ENCODE measurements at regions not wholly inside any gene's neighbourhood (a gene's known extent, or its start where the extent isn't known, plus 50 kb on each side); places are given as distances from the start of the nearest gene placed in this dataset.

GRCh38 chr5:2212481-2212880, 329.8 kb upstream of the IRX4 start:
- Histone ChIP-seq H3K9me3 (ENCODE audit: insufficient read depth, low read length, severe bottlenecking) (no peaks in the 10 kb centered on the region), H3K4me2 (ENCODE audit: insufficient read depth, low read length) (no peak overlapping the region), H3K4me1 (ENCODE audit: insufficient read depth, low read length) (no peaks in the 10 kb centered on the region), H3K4me3 (ENCODE audit: low read depth in 1 of 2, low read length in 2 of 2) (no peak overlapping the region), H3K9ac (ENCODE audit: low read depth, low read length) (no peak overlapping the region), H4K20me1 (ENCODE audit: insufficient read depth, low read length) (no peaks in the 10 kb centered on the region), H3K27ac (ENCODE audit: low read length) (no peak overlapping the region), H3K36me3 (ENCODE audit: insufficient read depth, low read length) (no peaks in the 10 kb centered on the region), H2AFZ (ENCODE audit: low read depth, low read length) (no peak overlapping the region), H3K79me2 (ENCODE audit: insufficient read depth, low read length) (no peaks in the 10 kb centered on the region), H3K27me3 (ENCODE audit: insufficient read depth, low read length, poor library complexity) (no peaks in the 10 kb centered on the region)
- TF ChIP-seq CTCF (IDR thresholded peaks at IDR 0.05; ENCODE audit: borderline replicate concordance, extremely low read depth, low read length, poor library complexity, severe bottlenecking) = no peak
- no peak for TF ChIP-seq EZH2 (IDR thresholded peaks at IDR 0.05; ENCODE audit: borderline replicate concordance, low read depth, low read length, severe bottlenecking)
- DNase-seq (no peak), ATAC-seq (ENCODE audit: insufficient read depth, low read depth) (no peak)

DNA sequence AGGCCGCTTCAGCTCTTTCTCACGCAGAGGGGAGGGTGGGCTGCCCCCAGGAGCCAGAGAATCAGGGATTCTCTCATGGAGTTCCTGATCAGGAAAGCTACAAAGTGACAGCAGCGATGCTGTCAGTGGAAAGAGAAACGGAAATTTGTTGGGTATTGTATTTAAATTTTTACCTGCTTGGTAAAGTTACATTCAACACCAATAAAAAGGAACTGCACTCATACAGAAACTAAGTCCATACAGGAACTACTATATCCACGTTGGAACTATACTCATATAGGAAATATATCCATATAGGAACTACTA, 325.5 kb upstream of the IRX4 start:
- H3K36me3 ChIP-seq (ENCODE audit: insufficient read depth, low read length) = no peaks in the 10 kb centered on the region

GRCh38 chr5:2207416-2208238, 324.9 kb upstream of the IRX4 start:
- Histone ChIP-seq H3K27ac (ENCODE audit: low read length) (no peak overlapping the region), H3K4me1 (ENCODE audit: insufficient read depth, low read length) (no peaks in the 10 kb centered on the region), H3K79me2 (ENCODE audit: insufficient read depth, low read length) (no peaks in the 10 kb centered on the region), H4K20me1 (ENCODE audit: insufficient read depth, low read length) (no peaks in the 10 kb centered on the region), H3K9me3 (ENCODE audit: insufficient read depth, low read length, severe bottlenecking) (no peaks in the 10 kb centered on the region), H3K4me2 (ENCODE audit: insufficient read depth, low read length) (no peak overlapping the region), H3K4me3 (ENCODE audit: low read depth in 1 of 2, low read length in 2 of 2) (no peak overlapping the region), H2AFZ (ENCODE audit: low read depth, low read length) (no peak overlapping the region), H3K9ac (ENCODE audit: low read depth, low read length) (no peak overlapping the region), H3K36me3 (ENCODE audit: insufficient read depth, low read length) (no peaks in the 10 kb centered on the region), H3K27me3 (ENCODE audit: insufficient read depth, low read length, poor library complexity) (no peaks in the 10 kb centered on the region)
- TF ChIP-seq CTCF (IDR thresholded peaks at IDR 0.05; ENCODE audit: borderline replicate concordance, extremely low read depth, low read length, poor library complexity, severe bottlenecking) (peak; percentile 27), EZH2 (IDR thresholded peaks at IDR 0.05; ENCODE audit: borderline replicate concordance, low read depth, low read length, severe bottlenecking) (no peak)
- DNase-seq = no peak
- no peak for ATAC-seq (ENCODE audit: insufficient read depth, low read depth)

More for the DNA sequence above, 325.5 kb upstream of the IRX4 start:
- Histone ChIP-seq H3K27ac (ENCODE audit: low read length) (no peak overlapping the region), H2AFZ (ENCODE audit: low read depth, low read length) (no peak overlapping the region), H4K20me1 (ENCODE audit: insufficient read depth, low read length) (no peaks in the 10 kb centered on the region), H3K4me1 (ENCODE audit: insufficient read depth, low read length) (no peaks in the 10 kb centered on the region), H3K79me2 (ENCODE audit: insufficient read depth, low read length) (no peaks in the 10 kb centered on the region), H3K4me2 (ENCODE audit: insufficient read depth, low read length) (no peak overlapping the region), H3K27me3 (ENCODE audit: insufficient read depth, low read length, poor library complexity) (no peaks in the 10 kb centered on the region), H3K4me3 (ENCODE audit: low read depth in 1 of 2, low read length in 2 of 2) (no peak overlapping the region), H3K9ac (ENCODE audit: low read depth, low read length) (no peak overlapping the region), H3K9me3 (ENCODE audit: insufficient read depth, low read length, severe bottlenecking) (no peaks in the 10 kb centered on the region)
- no peak for TF ChIP-seq CTCF (IDR thresholded peaks at IDR 0.05; ENCODE audit: borderline replicate concordance, extremely low read depth, low read length, poor library complexity, severe bottlenecking)
- TF ChIP-seq EZH2 (IDR thresholded peaks at IDR 0.05; ENCODE audit: borderline replicate concordance, low read depth, low read length, severe bottlenecking) = no peak
- ATAC-seq (ENCODE audit: insufficient read depth, low read depth) (no peak), DNase-seq (no peak)

Data from DND-41 (cell line).